Lung microvascular endothelial cell (primary cell): ENCODE measurements at regions not wholly inside any gene's neighbourhood (a gene's known extent, or its start where the extent isn't known, plus 50 kb on each side); places are given as distances from the start of the nearest gene placed in this dataset.
A peak's percentile ranks its signal among the peaks of the same experiment; 100 is the strongest.

Experiments used
- DNase-seq, 2 donors: peaks; one replicate each; pipeline versions ENCODE4 v3.0.0 to v3.0.0-alpha.2; 2010; ENCODE audit warnings: low read depth in 2 of 2

- no peak for DNase-seq
Measured at GRCh38 chr15:37572401-37572800, 362.0 kb upstream of the TMCO5A start.

- no peak for DNase-seq
Measured at GRCh38 chr15:37574985-37575384, 359.5 kb upstream of the TMCO5A start.

GRCh38 chr15:37576952-37577351 lies 357.5 kb upstream of the TMCO5A start:
- no peak for DNase-seq

GRCh38 chr15:37581866-37582532 lies 352.4 kb upstream of the TMCO5A start:
- no peak for DNase-seq

- no peak for DNase-seq
Measured at GRCh38 chr15:37582852-37583251, 351.6 kb upstream of the TMCO5A start.

- DNase-seq: no peak
Measured at GRCh38 chr15:37586011-37586583, 348.3 kb upstream of the TMCO5A start.

GRCh38 chr15:37586976-37587375 lies 347.5 kb upstream of the TMCO5A start:
- DNase-seq: peak; percentile 2 to 47

GRCh38 chr15:37594417-37594816 lies 340.0 kb upstream of the TMCO5A start:
- no peak for DNase-seq

GRCh38 chr15:37595426-37595970 lies 338.9 kb upstream of the TMCO5A start:
- DNase-seq: no peak

- DNase-seq: no peak
Measured at GRCh38 chr15:37599156-37599555, 335.3 kb upstream of the TMCO5A start.

- DNase-seq: no peak
Measured at GRCh38 chr15:37616215-37616614, 318.2 kb upstream of the TMCO5A start.

- no peak for DNase-seq
Measured at GRCh38 chr15:37618353-37618752, 316.1 kb upstream of the TMCO5A start.

- no peak for DNase-seq
Measured at GRCh38 chr15:37619358-37620042, 314.9 kb upstream of the TMCO5A start.

GRCh38 chr15:37625576-37625975 lies 308.9 kb upstream of the TMCO5A start:
- DNase-seq: no peak

GRCh38 chr15:37628507-37628906 lies 305.9 kb upstream of the TMCO5A start:
- DNase-seq: no peak

GRCh38 chr15:37636736-37637135 lies 297.7 kb upstream of the TMCO5A start:
- no peak for DNase-seq

GRCh38 chr15:37638116-37638515 lies 296.3 kb upstream of the TMCO5A start:
- DNase-seq: no peak

- no peak for DNase-seq
Measured at GRCh38 chr15:37638691-37639090, 295.7 kb upstream of the TMCO5A start.

- DNase-seq: no peak
Measured at GRCh38 chr15:37652646-37653417, 281.6 kb upstream of the TMCO5A start.

- DNase-seq: no peak
Measured at GRCh38 chr15:37678124-37678523, 256.3 kb upstream of the TMCO5A start.

- no peak for DNase-seq
Measured at GRCh38 chr15:37679627-37680026, 254.8 kb upstream of the TMCO5A start.

GRCh38 chr15:37682304-37682703 lies 252.1 kb upstream of the TMCO5A start:
- peak; percentile 1 to 23 for DNase-seq
